Breast epithelium (tissue), 3 donors: ENCODE measurements at regions not wholly inside any gene's neighbourhood (a gene's known extent, or its start where the extent isn't known, plus 50 kb on each side); places are given as distances from the start of the nearest gene placed in this dataset.

Experiments used
- POLR2A ChIP-seq: fragments of 450-650 bp; IDR thresholded peaks from one replicate; pipeline ENCODE4 v1.6.1; 2016; ENCODE audit warnings: antibody characterized with exemption, mild to moderate bottlenecking, moderate library complexity
- TF ChIP-seq, protein P1 (sequence below), 3 donors: fragments of 450-650 bp; IDR thresholded peaks; one replicate each; pipeline ENCODE4 v1.5.1; 2016 to 2017; ENCODE audit warnings: antibody characterized with exemption in 3 of 3, mild to moderate bottlenecking in 3 of 3, moderate library complexity in 3 of 3

DNA sequence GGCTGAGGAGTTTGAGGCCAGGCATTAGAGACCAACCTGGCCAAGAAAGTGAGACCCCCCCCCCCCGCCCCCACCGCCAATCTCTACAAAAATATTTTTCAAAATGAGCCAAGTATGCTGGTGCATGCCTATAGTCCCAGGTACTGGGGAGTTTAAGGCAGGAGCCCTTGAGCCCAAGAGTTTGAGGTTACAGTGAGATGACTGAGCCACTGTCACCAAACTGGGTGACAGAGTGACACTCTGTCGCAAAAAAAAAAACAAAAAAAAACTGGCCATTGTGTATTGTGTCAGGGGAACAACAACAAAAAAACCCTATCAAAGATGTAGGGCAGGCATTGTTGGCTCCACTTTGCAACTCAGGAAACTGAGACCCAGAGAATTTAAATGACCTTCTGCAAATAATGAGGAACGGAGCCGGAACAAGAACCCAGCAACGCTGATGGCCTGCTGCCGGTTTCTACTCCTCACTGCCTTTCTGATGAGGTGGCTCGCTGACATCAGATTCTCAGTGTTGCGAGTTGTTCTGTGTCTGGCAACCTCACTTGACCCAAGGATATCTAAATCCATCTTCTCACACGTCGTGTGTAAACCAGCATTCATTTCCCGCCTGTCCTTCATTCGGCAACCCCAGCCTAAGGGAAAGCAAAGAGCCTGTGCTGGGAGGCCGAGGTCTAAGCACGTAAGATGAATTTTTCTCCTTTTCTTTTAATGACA is 195.2 kb upstream of the CRY1 start:
- TF ChIP-seq, protein P1, sequence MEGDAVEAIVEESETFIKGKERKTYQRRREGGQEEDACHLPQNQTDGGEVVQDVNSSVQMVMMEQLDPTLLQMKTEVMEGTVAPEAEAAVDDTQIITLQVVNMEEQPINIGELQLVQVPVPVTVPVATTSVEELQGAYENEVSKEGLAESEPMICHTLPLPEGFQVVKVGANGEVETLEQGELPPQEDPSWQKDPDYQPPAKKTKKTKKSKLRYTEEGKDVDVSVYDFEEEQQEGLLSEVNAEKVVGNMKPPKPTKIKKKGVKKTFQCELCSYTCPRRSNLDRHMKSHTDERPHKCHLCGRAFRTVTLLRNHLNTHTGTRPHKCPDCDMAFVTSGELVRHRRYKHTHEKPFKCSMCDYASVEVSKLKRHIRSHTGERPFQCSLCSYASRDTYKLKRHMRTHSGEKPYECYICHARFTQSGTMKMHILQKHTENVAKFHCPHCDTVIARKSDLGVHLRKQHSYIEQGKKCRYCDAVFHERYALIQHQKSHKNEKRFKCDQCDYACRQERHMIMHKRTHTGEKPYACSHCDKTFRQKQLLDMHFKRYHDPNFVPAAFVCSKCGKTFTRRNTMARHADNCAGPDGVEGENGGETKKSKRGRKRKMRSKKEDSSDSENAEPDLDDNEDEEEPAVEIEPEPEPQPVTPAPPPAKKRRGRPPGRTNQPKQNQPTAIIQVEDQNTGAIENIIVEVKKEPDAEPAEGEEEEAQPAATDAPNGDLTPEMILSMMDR (IDR thresholded peaks at IDR 0.05) = no peak
- TF ChIP-seq POLR2A = no peak
